H1 (cell line): ENCODE measurements at regions not wholly inside any gene's neighbourhood (a gene's known extent, or its start where the extent isn't known, plus 50 kb on each side); places are given as distances from the start of the nearest gene placed in this dataset.

ENCODE experiments used
- CBX5 ChIP-seq: fragments of 300-800, 300-1000 bp; sonication (generic); IDR thresholded peaks from 2 replicates; pipeline ENCODE4 v1.7.1; 2016; ENCODE audit warnings: antibody characterized with exemption, low read length, low read depth
- E2F6 ChIP-seq: IDR thresholded peaks from 2 replicates; pipeline ENCODE4 v1.6.1; 2012; ENCODE audit warnings: inconsistent platforms
- HDAC2 ChIP-seq, 2 experiments: fragments of 300-600 bp in 1 of 2; sonication (generic) in 1 of 2; IDR thresholded peaks; 2 replicates each; pipeline ENCODE4 v1.6.1; 2011 to 2012; ENCODE audit warnings: low read depth in 2 of 2, low read length in 2 of 2, mild to moderate bottlenecking in 2 of 2, moderate library complexity in 2 of 2, borderline replicate concordance in 1 of 2, inconsistent platforms in 1 of 2
- KDM1A ChIP-seq: fragments of 200-600, 300-600 bp; sonication (generic); IDR thresholded peaks from 2 replicates; pipeline ENCODE4 v1.7.1; 2016; ENCODE audit warnings: mild to moderate bottlenecking, low read length, borderline replicate concordance
- ZNF274 ChIP-seq: IDR thresholded peaks from 2 replicates; pipeline ENCODE4 v1.7.0; 2012; ENCODE audit warnings: low read length, borderline replicate concordance; ENCODE audit errors: extremely low read depth

- TF ChIP-seq ZNF274, result no peak
- TF ChIP-seq KDM1A, result no peak
- TF ChIP-seq E2F6, result no peak
- no peak for TF ChIP-seq HDAC2 (IDR thresholded peaks at IDR 0.05; ENCODE audit: borderline replicate concordance in 1 of 2, low read depth in 2 of 2, low read length in 2 of 2)
- no peak for TF ChIP-seq CBX5
Observed at GRCh38 chr6:155544677-155545076, 89.0 kb upstream of the NOX3 start (continued).
